HS-5 (cell line): ENCODE measurements at regions not wholly inside any gene's neighbourhood (a gene's known extent, or its start where the extent isn't known, plus 50 kb on each side); places are given as distances from the start of the nearest gene placed in this dataset.
"Not testable (repeated sequence)": the region's sequence is repeated elsewhere in the genome, so short reads cannot be mapped to it uniquely, and the experiment has no call there.

Experiments used
- DNase-seq: peaks from one replicate; pipeline ENCODE4 v3.0.0-alpha.2; 2012; ENCODE audit warnings: low read depth

- DNase-seq = no peak
These were observed 264.6 kb upstream of the B3GALT2 start for GRCh38 chr1:193451001-193451400.

GRCh38 chr1:193448682-193449461, 262.5 kb upstream of the B3GALT2 start:
- DNase-seq = no peak

- DNase-seq = no peak
These were observed 257.5 kb upstream of the B3GALT2 start for GRCh38 chr1:193443886-193444285.

GRCh38 chr1:193438771-193439170, 252.4 kb upstream of the B3GALT2 start:
- DNase-seq = no peak

GRCh38 chr1:193438312-193438711, 251.9 kb upstream of the B3GALT2 start:
- DNase-seq = no peak

GRCh38 chr1:193437785-193438184, 251.4 kb upstream of the B3GALT2 start:
- no peak for DNase-seq

GRCh38 chr1:193437333-193437732, 250.9 kb upstream of the B3GALT2 start:
- not testable (repeated sequence) for DNase-seq

- no peak for DNase-seq
These were observed 249.4 kb upstream of the B3GALT2 start for GRCh38 chr1:193435781-193436180.

GRCh38 chr1:193434319-193434718, 247.9 kb upstream of the B3GALT2 start:
- DNase-seq = no peak

- no peak for DNase-seq
These were observed 247.2 kb upstream of the B3GALT2 start for GRCh38 chr1:193433599-193433998.

GRCh38 chr1:193432979-193433587, 246.7 kb upstream of the B3GALT2 start:
- DNase-seq = no peak

- no peak for DNase-seq
These were observed 245.0 kb upstream of the B3GALT2 start for GRCh38 chr1:193431265-193431977.

- no peak for DNase-seq
These were observed 241.1 kb upstream of the B3GALT2 start for GRCh38 chr1:193427524-193427923.

- DNase-seq = no peak
These were observed 239.6 kb upstream of the B3GALT2 start for GRCh38 chr1:193426061-193426460.

GRCh38 chr1:193421487-193421886, 235.1 kb upstream of the B3GALT2 start:
- no peak for DNase-seq

GRCh38 chr1:193419295-193419694, 232.9 kb upstream of the B3GALT2 start:
- no peak for DNase-seq

- no peak for DNase-seq
These were observed 232.3 kb upstream of the B3GALT2 start for GRCh38 chr1:193418745-193419058.

GRCh38 chr1:193417945-193418744, 231.7 kb upstream of the B3GALT2 start:
- no peak for DNase-seq

- DNase-seq = no peak
These were observed 231.0 kb upstream of the B3GALT2 start for GRCh38 chr1:193417403-193417802.

- no peak for DNase-seq
These were observed 230.0 kb upstream of the B3GALT2 start for GRCh38 chr1:193416226-193417024.

- DNase-seq = no peak
These were observed 228.8 kb upstream of the B3GALT2 start for GRCh38 chr1:193415256-193415655.

GRCh38 chr1:193413376-193413775, 227.0 kb upstream of the B3GALT2 start:
- DNase-seq = no peak
